ENCODE measurements at regions not wholly inside any gene's neighbourhood (a gene's known extent, or its start where the extent isn't known, plus 50 kb on each side); places are given as distances from the start of the nearest gene placed in this dataset.

DNA sequence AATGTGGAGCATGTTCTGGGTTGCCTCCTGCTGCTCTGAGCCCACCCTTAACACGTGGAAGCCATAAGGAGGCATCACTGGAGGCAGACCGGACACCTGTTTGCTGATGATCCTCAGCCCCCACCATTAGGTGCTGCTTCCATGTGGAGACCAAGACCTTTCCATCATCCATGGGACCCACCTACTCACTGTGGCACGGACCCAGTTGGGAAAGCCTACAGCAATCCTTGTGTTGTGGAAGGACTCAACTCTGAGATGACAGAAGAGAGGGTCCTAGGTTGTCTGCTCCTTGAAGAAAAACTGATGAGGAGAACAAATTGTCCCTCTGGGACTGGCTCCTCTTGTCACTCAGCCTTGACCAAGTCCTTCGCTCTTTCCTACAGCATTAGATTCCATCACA lies 86.5 kb upstream of the RAB12 start:
- no peak for TF ChIP-seq EZH2 (IDR thresholded peaks at IDR 0.05; ENCODE audit: borderline replicate concordance, low read length)
- TF ChIP-seq, protein P1, sequence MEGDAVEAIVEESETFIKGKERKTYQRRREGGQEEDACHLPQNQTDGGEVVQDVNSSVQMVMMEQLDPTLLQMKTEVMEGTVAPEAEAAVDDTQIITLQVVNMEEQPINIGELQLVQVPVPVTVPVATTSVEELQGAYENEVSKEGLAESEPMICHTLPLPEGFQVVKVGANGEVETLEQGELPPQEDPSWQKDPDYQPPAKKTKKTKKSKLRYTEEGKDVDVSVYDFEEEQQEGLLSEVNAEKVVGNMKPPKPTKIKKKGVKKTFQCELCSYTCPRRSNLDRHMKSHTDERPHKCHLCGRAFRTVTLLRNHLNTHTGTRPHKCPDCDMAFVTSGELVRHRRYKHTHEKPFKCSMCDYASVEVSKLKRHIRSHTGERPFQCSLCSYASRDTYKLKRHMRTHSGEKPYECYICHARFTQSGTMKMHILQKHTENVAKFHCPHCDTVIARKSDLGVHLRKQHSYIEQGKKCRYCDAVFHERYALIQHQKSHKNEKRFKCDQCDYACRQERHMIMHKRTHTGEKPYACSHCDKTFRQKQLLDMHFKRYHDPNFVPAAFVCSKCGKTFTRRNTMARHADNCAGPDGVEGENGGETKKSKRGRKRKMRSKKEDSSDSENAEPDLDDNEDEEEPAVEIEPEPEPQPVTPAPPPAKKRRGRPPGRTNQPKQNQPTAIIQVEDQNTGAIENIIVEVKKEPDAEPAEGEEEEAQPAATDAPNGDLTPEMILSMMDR (IDR thresholded peaks at IDR 0.05; ENCODE audit: low read length) = no peak

Data from OCI-LY1 (cell line).